H1 (cell line): ENCODE measurements at regions not wholly inside any gene's neighbourhood (a gene's known extent, or its start where the extent isn't known, plus 50 kb on each side); places are given as distances from the start of the nearest gene placed in this dataset.

Experiments
- CTCF ChIA-PET: fragments of 300-600 bp; sonication (Branson Sonifier 250); formaldehyde crosslinking; loops from one replicate; lab custom pipeline; 2021; ENCODE audit not compliant: partially characterized antibody; lab: Charles Lee
- POLR2A ChIA-PET: fragments of 300-600 bp; sonication (Branson Sonifier 250); formaldehyde crosslinking; loops from one replicate; lab custom pipeline; 2021; ENCODE audit warnings: inconsistent platforms; ENCODE audit not compliant: partially characterized antibody; lab: Charles Lee
- DNase-seq, 2 experiments: peaks; one replicate each; pipeline versions ENCODE4 v3.0.0 to v3.0.0-alpha.2; 2010 to 2022; ENCODE audit warnings: low spot score in 2 of 2, low read depth in 1 of 2, mixed read lengths in 1 of 2
- FAIRE-seq: peaks from 2 replicates; lab custom pipeline; 2011; peaks lifted over from hg19 to GRCh38; lab: Jason Lieb, UNC
- H2AFZ ChIP-seq: 2 replicates; pipeline ENCODE4 v1.8.1; 2012; ENCODE audit warnings: low read length, inconsistent platforms
- H2AK5ac ChIP-seq: 2 replicates; pipeline ENCODE4 v1.6.1; 2013; ENCODE audit warnings: low read depth, low read length
- H2BK120ac ChIP-seq: replicated peaks from 2 replicates; pipeline ENCODE3; 2013; ENCODE audit warnings: low read depth, low read length, inconsistent platforms
- H2BK12ac ChIP-seq: 2 replicates; pipeline ENCODE4 v1.6.1; 2013; ENCODE audit warnings: low read depth, low read length
- H2BK15ac ChIP-seq: 2 replicates; pipeline ENCODE4 v1.6.1; 2013; ENCODE audit warnings: low read length
- H2BK20ac ChIP-seq: 2 replicates; pipeline ENCODE4 v1.6.1; 2013; ENCODE audit warnings: low read length
- H2BK5ac ChIP-seq: 2 replicates; pipeline ENCODE4 v1.6.1; 2013; ENCODE audit warnings: low read depth, low read length
- H3K14ac ChIP-seq: 2 replicates; pipeline ENCODE4 v1.6.1; 2013; ENCODE audit warnings: inconsistent platforms; ENCODE audit not compliant: insufficient read length
- H3K18ac ChIP-seq: 2 replicates; pipeline ENCODE4 v1.6.1; 2013; ENCODE audit warnings: low read length; ENCODE audit errors: extremely low read depth
- H3K23ac ChIP-seq: 2 replicates; pipeline ENCODE4 v1.6.1; 2013; ENCODE audit warnings: inconsistent platforms; ENCODE audit not compliant: insufficient read length
- H3K23me2 ChIP-seq: 2 replicates; pipeline ENCODE4 v1.6.1; 2013; ENCODE audit warnings: low read depth, low read length
- H3K27ac ChIP-seq: 2 replicates; pipeline ENCODE4 v1.6.1; 2011; ENCODE audit warnings: low read depth, low read length, inconsistent platforms
- H3K27me3 ChIP-seq, 4 experiments: replicated peaks in 1 of 4; 1 replicate in 1 of 4; 2 replicates in 3 of 4; pipeline versions ENCODE4 v1.6.1 to v1.8.1; 2011 to 2013; ENCODE audit warnings: low read length in 3 of 4, mild to moderate bottlenecking in 3 of 4, inconsistent platforms in 2 of 4, mixed read lengths in 2 of 4, moderate library complexity in 1 of 4; ENCODE audit not compliant: control insufficient read depth in 3 of 4, insufficient read depth in 3 of 4; ENCODE audit errors: extremely low read depth in 1 of 4
- H3K36me3 ChIP-seq, 4 experiments: 2 replicates each; pipeline versions ENCODE4 v1.6.1 to v1.8.1; 2011 to 2013; ENCODE audit warnings: mild to moderate bottlenecking in 4 of 4, low read length in 3 of 4, moderate library complexity in 2 of 4, control low read depth in 1 of 4, inconsistent platforms in 1 of 4; ENCODE audit not compliant: insufficient read depth in 4 of 4, control insufficient read depth in 2 of 4
- H3K4ac ChIP-seq: replicated peaks from 2 replicates; pipeline ENCODE3; 2013; ENCODE audit warnings: low read length, low read depth, mixed read lengths, inconsistent platforms; ENCODE audit not compliant: insufficient read length
- H3K4me1 ChIP-seq, 4 experiments: replicated peaks in 1 of 4; 1 replicate in 1 of 4; 2 replicates in 3 of 4; pipeline versions ENCODE4 v1.6.1 to v1.8.1; 2011 to 2013; ENCODE audit warnings: low read length in 3 of 4, inconsistent platforms in 2 of 4, mixed read lengths in 1 of 4; ENCODE audit not compliant: insufficient read depth in 4 of 4, control insufficient read depth in 3 of 4
- H3K4me2 ChIP-seq, 2 experiments: 2 replicates each; pipeline versions ENCODE4 v1.6.1 to v1.8.1; 2011 to 2013; ENCODE audit warnings: low read depth in 2 of 2, low read length in 2 of 2, control low read depth in 1 of 2, inconsistent platforms in 1 of 2, mild to moderate bottlenecking in 1 of 2; ENCODE audit not compliant: insufficient read depth in 1 of 2
- H3K4me3 ChIP-seq, 4 experiments: fragments of 200-600, 300-600 bp in 1 of 4; sonication (generic), shearing (Covaris generic), sonication (Bioruptor Twin) in 1 of 4; 2 replicates each; pipeline versions ENCODE4 v1.5.1 to v1.8.1; 2011 to 2016; ENCODE audit warnings: low read length in 4 of 4, low read depth in 3 of 4, control low read depth in 2 of 4, inconsistent platforms in 2 of 4, mild to moderate bottlenecking in 2 of 4, mixed read lengths in 1 of 4, moderate library complexity in 1 of 4; ENCODE audit not compliant: insufficient read depth in 2 of 4; ENCODE audit errors: extremely low read depth in 1 of 4
- H3K56ac ChIP-seq: replicated peaks from 2 replicates; pipeline ENCODE3; 2013; ENCODE audit warnings: low read depth, mild to moderate bottlenecking, mixed read lengths, low read length, inconsistent platforms; ENCODE audit not compliant: insufficient read length
- H3K79me1 ChIP-seq: 2 replicates; pipeline ENCODE4 v1.6.1; 2013; ENCODE audit warnings: low read depth, low read length, control low read depth
- H3K79me2 ChIP-seq, 2 experiments: 2 replicates each; pipeline versions ENCODE4 v1.6.1 to v1.8.1; 2012 to 2013; ENCODE audit warnings: low read length in 2 of 2, mild to moderate bottlenecking in 2 of 2, inconsistent platforms in 1 of 2; ENCODE audit not compliant: insufficient read depth in 2 of 2, control insufficient read depth in 1 of 2
- H3K9ac ChIP-seq, 4 experiments: replicated peaks in 1 of 4; 1 replicate in 1 of 4; 2 replicates in 3 of 4; pipeline versions ENCODE4 v1.6.1 to v1.8.1; 2011 to 2013; ENCODE audit warnings: low read depth in 3 of 4, low read length in 3 of 4, control low read depth in 2 of 4, mild to moderate bottlenecking in 2 of 4, moderate library complexity in 2 of 4, inconsistent platforms in 1 of 4; ENCODE audit errors: extremely low read depth in 1 of 4
- H3K9me3 ChIP-seq, 2 experiments: 2 replicates each; pipeline versions ENCODE4 v1.6.1 to v1.8.1; 2012 to 2013; ENCODE audit warnings: mild to moderate bottlenecking in 2 of 2, moderate library complexity in 2 of 2, control low read depth in 1 of 2, inconsistent platforms in 1 of 2, low read depth in 1 of 2, low read length in 1 of 2, mixed read lengths in 1 of 2; ENCODE audit not compliant: insufficient read depth in 2 of 2
- H4K20me1 ChIP-seq, 2 experiments: replicated peaks in 1 of 2; 2 replicates each; pipeline versions ENCODE3 to v1.8.1; 2011 to 2013; ENCODE audit warnings: inconsistent platforms in 2 of 2, low read length in 2 of 2, mild to moderate bottlenecking in 1 of 2; ENCODE audit not compliant: insufficient read depth in 2 of 2, control insufficient read depth in 1 of 2
- H4K5ac ChIP-seq: 2 replicates; pipeline ENCODE4 v1.6.1; 2013; ENCODE audit warnings: low read length, low read depth, mixed read lengths, inconsistent platforms; ENCODE audit not compliant: insufficient read length
- H4K8ac ChIP-seq: 2 replicates; pipeline ENCODE4 v1.8.0; 2013; ENCODE audit warnings: mild to moderate bottlenecking, moderate library complexity, low read length, inconsistent platforms; ENCODE audit not compliant: insufficient read depth; ENCODE audit errors: extremely low read depth
- H4K91ac ChIP-seq: replicated peaks from 2 replicates; pipeline ENCODE3; 2013; ENCODE audit warnings: low read length, mixed read lengths, inconsistent platforms; ENCODE audit not compliant: insufficient read length
- CBX8 ChIP-seq: fragments of 300-800, 300-1000 bp; sonication (generic); IDR thresholded peaks from 2 replicates; pipeline ENCODE4 v1.7.1; 2016; ENCODE audit warnings: low read depth, low read length, borderline replicate concordance
- CEBPB ChIP-seq: IDR thresholded peaks from 2 replicates; pipeline ENCODE4 v1.6.1; 2012; ENCODE audit warnings: low read depth, low read length
- CTBP2 ChIP-seq: IDR thresholded peaks from 2 replicates; pipeline ENCODE4 v1.7.0; 2011; ENCODE audit warnings: borderline replicate concordance, mild to moderate bottlenecking, moderate library complexity, mixed read lengths, low read length; ENCODE audit not compliant: insufficient read depth, insufficient read length
- EGR1 ChIP-seq: IDR thresholded peaks from 2 replicates; pipeline ENCODE4 v1.6.1; 2011; ENCODE audit warnings: low read depth, low read length, borderline replicate concordance
- EP300 ChIP-seq, 2 experiments: IDR thresholded peaks; 1 replicate in 1 of 2; 2 replicates in 1 of 2; pipeline ENCODE4 v1.6.1; 2011 to 2012; ENCODE audit warnings: low read depth in 2 of 2, low read length in 2 of 2, mild to moderate bottlenecking in 2 of 2, borderline replicate concordance in 1 of 2, inconsistent platforms in 1 of 2, moderate library complexity in 1 of 2
- GTF2F1 ChIP-seq: IDR thresholded peaks from 2 replicates; pipeline ENCODE4 v1.6.1; 2012; ENCODE audit warnings: low read depth, low read length, improper control_type of control experiment, borderline replicate concordance
- HDAC6 ChIP-seq: IDR thresholded peaks from one replicate; pipeline ENCODE4 v1.7.1; 2012; ENCODE audit warnings: low read depth, mild to moderate bottlenecking, inconsistent platforms, low read length, moderate library complexity
- JUN ChIP-seq: IDR thresholded peaks from 2 replicates; pipeline ENCODE4 v1.6.1; 2011; ENCODE audit warnings: low read depth, mild to moderate bottlenecking, improper control_type of control experiment, low read length
- JUND ChIP-seq: IDR thresholded peaks from 2 replicates; pipeline ENCODE4 v1.6.1; 2011; ENCODE audit warnings: mild to moderate bottlenecking, improper control_type of control experiment, low read length
- MAFK ChIP-seq: IDR thresholded peaks from 2 replicates; pipeline ENCODE4 v1.6.1; 2012; ENCODE audit warnings: low read depth, mild to moderate bottlenecking, improper control_type of control experiment, low read length
- NRF1 ChIP-seq: IDR thresholded peaks from 2 replicates; pipeline ENCODE4 v1.6.1; 2011; ENCODE audit warnings: mild to moderate bottlenecking, low read depth, low read length, improper control_type of control experiment
- SP2 ChIP-seq: IDR thresholded peaks from 2 replicates; pipeline ENCODE4 v1.6.1; 2012; ENCODE audit warnings: mild to moderate bottlenecking, low read length, inconsistent platforms
- YY1 ChIP-seq: IDR thresholded peaks from 2 replicates; pipeline ENCODE4 v1.6.1; 2011; ENCODE audit warnings: low read depth, mild to moderate bottlenecking, low read length
- WGBS, 2 experiments: shearing (Covaris generic) in 1 of 2; methylation state at CpG; one replicate each; pipeline versions ENCODE4 v1.1.6 to v1.1.7; 2013 to 2015; ENCODE audit warnings: low lambda C conversion rate in 2 of 2, mixed read lengths in 2 of 2, inconsistent platforms in 1 of 2, low coverage in 1 of 2, missing lambda C conversion rate in 1 of 2; ENCODE audit not compliant: insufficient replicate concordance in 2 of 2, insufficient coverage in 1 of 2, insufficient read length in 1 of 2; ENCODE audit errors: extremely low coverage in 1 of 2, missing lambda C conversion rate in 1 of 2; 5-methylcytosine and 5-hydroxymethylcytosine counted together
- TF ChIP-seq, protein P1 (sequence below): IDR thresholded peaks from 2 replicates; pipeline ENCODE4 v1.6.1; 2012; ENCODE audit warnings: low read length, inconsistent platforms

DNA sequence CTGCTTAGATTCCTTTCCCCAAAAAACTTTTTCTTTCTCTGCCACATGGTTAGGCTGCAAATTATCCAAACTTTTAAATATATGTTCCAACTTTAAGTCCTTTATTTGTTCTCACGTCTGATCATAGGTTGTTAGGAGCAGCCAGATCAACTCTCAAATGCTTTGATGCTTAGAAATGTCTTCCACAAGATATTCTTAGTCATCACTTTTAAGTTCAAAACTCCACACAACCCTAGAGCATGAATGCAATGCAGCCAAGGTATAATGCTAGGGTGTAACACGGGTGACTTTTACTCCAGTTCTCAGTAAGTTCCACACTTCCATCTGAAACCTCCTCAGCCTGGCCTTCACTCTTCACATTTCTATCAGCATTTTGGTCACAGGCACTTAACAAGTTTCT lies 987.5 kb downstream of the DCDC2C start:
- no peak overlapping the region for H4K91ac ChIP-seq
- WGBS, 2 experiments, result 95% methylated on average over 2 of the region's 2 CpGs; no CpG with 5 or more reads in 1 of the 2 experiments
- no peak overlapping the region for H4K8ac ChIP-seq
- H3K79me1 ChIP-seq, result no peaks in the 10 kb centered on the region
- no peak overlapping the region for H3K18ac ChIP-seq
- no peak overlapping the region for H3K9ac ChIP-seq
- no peaks in the 10 kb centered on the region for H3K27me3 ChIP-seq
- H4K5ac ChIP-seq, result no peak overlapping the region
- no peaks in the 10 kb centered on the region for H3K9me3 ChIP-seq
- H3K14ac ChIP-seq, result no peak overlapping the region
- H2BK15ac ChIP-seq, result no peak overlapping the region
- H3K23me2 ChIP-seq, result no peaks in the 10 kb centered on the region
- no peak overlapping the region for H3K23ac ChIP-seq
- H3K4ac ChIP-seq, result no peak overlapping the region
- no peak overlapping the region for H3K4me3 ChIP-seq
- CTCF ChIA-PET, result interaction anchor here (0.9 kb wide), 1 partner anchor 10 kb away, joined by 3 read pairs; no protein-coding TSS in a partner anchor
- no peak for FAIRE-seq
- POLR2A ChIA-PET, result no interaction called here
- H2BK12ac ChIP-seq, result no peak overlapping the region
- no peak overlapping the region for H2BK5ac ChIP-seq
- no peaks in the 10 kb centered on the region for H4K20me1 ChIP-seq
- no peak overlapping the region for H2AK5ac ChIP-seq
- no peak for DNase-seq
- H3K27ac ChIP-seq, result no peak overlapping the region
- 0 out of 7 replicates have a peak, but pooled peaks cover 0 to 1% (median 0%) of the 10 kb centered on the region in 4 experiments for H3K4me1 ChIP-seq
- H3K4me2 ChIP-seq, result no peak overlapping the region
- no peaks in the 10 kb centered on the region for H3K79me2 ChIP-seq
- no peaks in the 10 kb centered on the region for H3K36me3 ChIP-seq
- H3K56ac ChIP-seq, result no peak overlapping the region
- no peak overlapping the region for H2BK20ac ChIP-seq
- H2AFZ ChIP-seq, result 0 out of 2 replicates have a peak overlapping the region, but pooled peaks have one; percentile 84
- no peak overlapping the region for H2BK120ac ChIP-seq
- no peak for TF ChIP-seq CTBP2
- no peak for TF ChIP-seq YY1
- no peak for TF ChIP-seq HDAC6
- TF ChIP-seq MAFK, result no peak
- TF ChIP-seq CEBPB, result no peak
- no peak for TF ChIP-seq SP2
- no peak for TF ChIP-seq CBX8
- TF ChIP-seq JUN, result no peak
- TF ChIP-seq JUND, result no peak
- TF ChIP-seq, protein P1, sequence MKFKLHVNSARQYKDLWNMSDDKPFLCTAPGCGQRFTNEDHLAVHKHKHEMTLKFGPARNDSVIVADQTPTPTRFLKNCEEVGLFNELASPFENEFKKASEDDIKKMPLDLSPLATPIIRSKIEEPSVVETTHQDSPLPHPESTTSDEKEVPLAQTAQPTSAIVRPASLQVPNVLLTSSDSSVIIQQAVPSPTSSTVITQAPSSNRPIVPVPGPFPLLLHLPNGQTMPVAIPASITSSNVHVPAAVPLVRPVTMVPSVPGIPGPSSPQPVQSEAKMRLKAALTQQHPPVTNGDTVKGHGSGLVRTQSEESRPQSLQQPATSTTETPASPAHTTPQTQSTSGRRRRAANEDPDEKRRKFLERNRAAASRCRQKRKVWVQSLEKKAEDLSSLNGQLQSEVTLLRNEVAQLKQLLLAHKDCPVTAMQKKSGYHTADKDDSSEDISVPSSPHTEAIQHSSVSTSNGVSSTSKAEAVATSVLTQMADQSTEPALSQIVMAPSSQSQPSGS, result no peak
- no peak for TF ChIP-seq GTF2F1
- TF ChIP-seq NRF1, result no peak
- no peak for TF ChIP-seq EGR1
- no peak for TF ChIP-seq EP300 (IDR thresholded peaks at IDR 0.05; ENCODE audit: borderline replicate concordance in 1 of 2, low read depth in 2 of 2, low read length in 2 of 2)
